ENCODE measurements at regions not wholly inside any gene's neighbourhood (a gene's known extent, or its start where the extent isn't known, plus 50 kb on each side); places are given as distances from the start of the nearest gene placed in this dataset.
A peak's percentile ranks its signal among the peaks of the same experiment; 100 is the strongest.
"Not testable (repeated sequence)": the region's sequence is repeated elsewhere in the genome, so short reads cannot be mapped to it uniquely, and the experiment has no call there.

DNA sequence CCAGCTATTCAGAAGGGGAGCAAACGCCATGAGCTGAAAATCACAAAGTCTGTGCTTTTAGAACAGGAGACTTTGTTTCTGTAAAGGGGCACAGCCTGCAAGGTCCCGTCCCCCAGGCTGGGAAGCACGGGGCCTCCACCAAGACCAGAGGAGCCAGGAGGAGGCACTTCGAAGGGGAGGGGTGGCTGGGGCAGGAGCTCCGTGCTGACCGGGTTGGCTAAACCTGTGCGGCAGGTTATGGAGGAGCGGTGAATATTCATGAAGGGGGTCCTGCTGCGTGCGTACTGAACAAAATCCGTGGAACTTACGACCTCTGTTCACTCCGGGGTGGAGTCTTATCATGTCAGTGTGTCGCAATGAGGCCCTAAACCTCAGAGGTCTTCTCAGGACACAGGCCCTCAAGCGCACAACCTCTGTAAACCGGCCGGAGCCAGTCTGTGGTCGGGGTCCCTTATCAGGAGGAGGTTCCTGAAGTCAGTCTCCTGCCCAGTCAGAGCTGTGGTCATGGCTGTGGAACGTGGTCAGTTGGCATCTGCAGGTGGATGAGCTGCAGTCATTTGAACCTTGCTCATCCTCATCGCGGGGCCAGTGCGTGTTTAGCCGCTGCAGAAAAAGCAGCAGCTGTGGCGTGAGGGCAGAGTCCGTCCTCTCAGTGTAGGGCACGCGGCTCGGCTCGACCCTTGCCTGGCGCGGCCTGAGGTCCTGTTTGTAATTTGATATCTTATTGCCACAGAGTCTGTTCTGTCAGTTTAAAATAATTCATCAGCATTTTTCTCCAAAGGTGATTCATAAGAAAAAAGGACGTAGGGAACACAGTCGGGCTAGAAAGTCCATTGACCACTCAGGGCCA, 5507.7 kb upstream of the TPTE start:
- DNase-seq: not testable (repeated sequence)

- DNase-seq: not testable (repeated sequence)
Measured at GRCh38 chr21:5015187-5015586, 5506.2 kb upstream of the TPTE start.

- DNase-seq: not testable (repeated sequence)
Measured at GRCh38 chr21:5019120-5019519, 5502.3 kb upstream of the TPTE start.

GRCh38 chr21:5021815-5022214, 5499.6 kb upstream of the TPTE start:
- DNase-seq: not testable (repeated sequence)

GRCh38 chr21:5022254-5022653, 5499.1 kb upstream of the TPTE start:
- DNase-seq: not testable (repeated sequence)

GRCh38 chr21:5022748-5023147, 5498.6 kb upstream of the TPTE start:
- DNase-seq: not testable (repeated sequence)

GRCh38 chr21:5035147-5035546, 5486.2 kb upstream of the TPTE start:
- DNase-seq: not testable (repeated sequence)

GRCh38 chr21:5035587-5035986, 5485.8 kb upstream of the TPTE start:
- not testable (repeated sequence) for DNase-seq

DNA sequence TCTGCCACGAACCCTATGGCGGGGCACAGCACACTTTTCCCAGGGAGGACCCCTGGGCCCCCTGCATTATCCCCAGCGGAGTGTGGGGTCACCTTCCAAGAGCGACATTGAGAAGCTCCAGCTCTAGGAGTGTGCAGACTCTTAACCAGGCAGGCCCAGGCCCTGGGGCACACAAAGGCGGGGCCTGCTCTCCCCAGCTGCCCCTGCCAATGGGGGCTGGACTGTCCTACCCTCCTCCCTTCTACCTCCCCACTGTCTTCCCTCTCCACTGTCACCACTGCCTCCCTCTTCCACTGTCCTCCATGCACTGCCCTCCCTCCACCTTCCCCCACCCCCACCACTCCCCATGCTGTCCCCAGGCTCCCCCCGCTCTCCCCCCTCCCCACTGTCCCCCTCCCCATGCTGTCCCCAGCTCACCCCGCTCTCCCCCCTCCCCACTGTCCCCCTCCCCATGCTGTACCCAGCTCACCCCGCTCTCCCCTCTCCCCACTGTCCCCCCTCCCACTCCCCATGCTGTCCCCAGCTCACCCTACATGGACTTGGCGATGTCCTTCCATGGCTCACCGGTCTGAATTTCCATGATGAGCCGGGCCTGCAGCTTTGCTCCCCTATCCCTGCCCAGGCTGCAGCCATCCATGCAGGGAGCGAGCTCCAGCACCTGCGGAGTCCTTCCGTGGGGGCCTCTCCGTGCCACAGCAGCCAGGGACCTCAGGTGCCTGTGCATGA, 5483.6 kb upstream of the TPTE start:
- not testable (repeated sequence) for DNase-seq

- DNase-seq: not testable (repeated sequence)
Measured at GRCh38 chr21:5039926-5040325, 5481.5 kb upstream of the TPTE start.

DNA sequence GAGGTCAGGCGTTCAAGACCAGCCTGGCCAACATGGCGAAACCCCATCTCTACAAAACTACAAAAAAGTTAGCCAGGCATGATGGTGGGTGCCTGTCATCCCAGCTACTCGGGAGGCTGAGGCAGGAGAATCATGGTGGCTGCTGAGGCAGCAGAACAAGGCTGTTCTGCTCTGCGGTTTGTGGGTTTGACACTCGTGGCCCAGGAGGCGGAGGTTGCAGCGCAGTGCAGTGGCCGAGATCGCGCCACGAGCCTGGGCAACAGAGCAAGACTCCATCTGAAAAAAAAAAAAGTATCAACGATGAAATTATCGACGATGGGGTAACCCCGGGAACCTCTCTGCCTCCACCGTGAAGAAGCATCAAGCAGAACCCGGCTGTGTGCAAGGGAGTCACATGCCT, 5478.8 kb upstream of the TPTE start:
- DNase-seq: not testable (repeated sequence)

DNA sequence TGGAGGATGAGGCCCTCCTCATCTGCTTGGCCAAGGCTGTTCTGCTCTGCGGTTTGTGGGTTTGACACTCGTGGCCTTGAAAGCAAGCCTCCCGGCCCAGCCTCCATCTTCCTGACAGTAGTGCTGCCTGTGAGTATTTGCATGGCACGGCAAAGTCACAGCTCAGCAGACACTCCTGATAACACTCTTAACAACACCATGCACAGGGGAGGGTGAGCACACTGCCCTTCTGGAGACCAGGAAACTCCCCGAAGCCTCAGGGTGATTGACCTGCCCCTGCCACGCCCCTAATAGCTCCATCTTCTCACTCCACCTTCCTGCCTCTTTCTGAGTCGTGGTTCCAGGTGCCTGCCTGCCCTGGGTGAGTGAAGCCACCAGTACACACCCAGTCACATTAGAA, 5476.6 kb upstream of the TPTE start:
- DNase-seq: not testable (repeated sequence)

- not testable (repeated sequence) for DNase-seq
Measured at GRCh38 chr21:5051303-5052018, 5469.9 kb upstream of the TPTE start.

DNA sequence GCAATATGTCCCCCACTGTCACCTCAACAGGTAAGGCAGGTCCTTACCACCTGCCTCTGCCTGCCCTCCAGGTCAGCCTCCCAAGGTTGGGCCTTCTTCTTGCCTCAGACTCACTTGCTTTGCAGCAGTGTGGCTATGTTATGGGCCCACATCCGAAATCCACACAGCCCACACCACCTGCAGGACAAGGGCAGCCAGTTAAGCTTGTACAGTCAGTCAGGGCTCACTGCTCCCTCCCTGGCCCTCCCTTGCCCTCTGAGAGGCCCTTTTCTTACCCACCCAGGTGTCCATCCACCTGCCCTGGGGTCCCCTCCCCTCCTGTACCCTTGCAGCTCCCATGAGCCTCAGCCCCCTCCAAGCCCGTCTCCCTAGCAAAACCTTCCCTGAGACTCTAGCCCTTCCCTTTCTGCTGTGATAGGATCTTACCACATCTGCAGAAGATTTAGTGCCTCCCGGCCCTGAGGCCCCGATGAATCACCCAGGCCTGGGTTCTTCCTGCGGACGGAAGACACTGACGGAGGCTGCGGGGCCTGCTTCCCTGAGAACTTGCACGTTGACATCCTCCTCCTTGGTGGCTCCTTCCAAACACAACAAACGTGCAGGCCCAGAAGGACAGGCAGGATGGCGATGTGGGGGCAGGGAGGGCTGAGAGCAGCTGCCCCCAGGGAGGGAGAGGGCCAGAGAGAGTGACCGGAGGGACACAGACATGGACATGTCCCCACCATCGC, 5466.2 kb upstream of the TPTE start:
- not testable (repeated sequence) for DNase-seq

GRCh38 chr21:5055996-5056962, 5465.1 kb upstream of the TPTE start:
- not testable (repeated sequence) for DNase-seq

- DNase-seq: not testable (repeated sequence)
Measured at GRCh38 chr21:5057077-5057476, 5464.3 kb upstream of the TPTE start.

DNA sequence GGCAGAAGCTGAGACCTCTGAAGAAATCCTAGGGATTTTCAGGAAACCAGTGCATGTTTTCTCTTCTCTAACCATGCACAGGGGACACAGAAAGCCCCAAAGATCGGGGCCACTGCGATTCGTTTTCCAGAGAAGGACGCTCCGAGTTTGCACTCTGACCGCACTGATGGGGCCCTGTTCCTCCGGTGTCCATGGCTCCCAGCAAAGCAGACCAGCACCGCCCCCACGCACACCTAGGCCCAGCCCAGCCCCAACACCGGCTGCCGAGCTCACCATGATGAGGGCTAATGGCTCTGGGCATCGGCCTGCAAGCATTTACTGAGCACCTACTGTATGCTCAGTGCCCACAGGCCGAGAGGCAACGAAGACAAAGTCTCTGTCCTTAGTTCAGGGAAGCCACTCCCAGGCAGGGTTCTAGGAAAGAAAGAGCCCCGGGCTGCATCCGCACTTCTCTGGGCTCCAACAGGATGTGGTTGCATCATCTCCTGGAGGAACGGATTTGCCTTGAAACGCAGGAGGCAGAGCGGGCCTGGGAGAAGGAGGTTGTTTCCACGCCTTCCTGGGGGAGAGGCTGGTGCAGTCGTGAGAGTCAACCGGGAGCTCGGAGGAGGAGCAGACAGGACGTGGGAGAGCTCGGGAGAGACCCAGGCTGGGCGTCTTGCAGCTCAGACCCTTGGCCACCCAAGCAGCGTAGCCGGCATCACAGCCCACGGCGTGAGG, 5460.9 kb upstream of the TPTE start:
- DNase-seq: not testable (repeated sequence)

GRCh38 chr21:5064581-5065142, 5456.7 kb upstream of the TPTE start:
- DNase-seq: not testable (repeated sequence)

GRCh38 chr21:5065240-5066211, 5455.9 kb upstream of the TPTE start:
- DNase-seq: peak; percentile 71 to 79
